Pancreas (tissue), 10 donors: ENCODE measurements at regions not wholly inside any gene's neighbourhood (a gene's known extent, or its start where the extent isn't known, plus 50 kb on each side); places are given as distances from the start of the nearest gene placed in this dataset.

Experiments
- ATAC-seq, 4 donors: fragments of 200-7000 bp; cut with Tn5 transposase; one replicate each; pipeline versions ENCODE4 v1.8.0 to v1.9.1; 2020; ENCODE audit warnings: mild to moderate bottlenecking in 4 of 4, moderate library complexity in 4 of 4
- DNase-seq, 6 donors: peaks; one replicate each; pipeline ENCODE4 v3.0.0-alpha.2; 2020
- FAIRE-seq: peaks from 2 replicates; lab custom pipeline; 2012; peaks lifted over from hg19 to GRCh38; lab: Jason Lieb, UNC
- H3K27ac ChIP-seq, 4 donors: fragments of 200-600 bp; sonication (generic); 1 replicate in 3 of 4; 2 replicates in 1 of 4; pipeline versions ENCODE4 v1.5.0 to v1.8.0; 2020
- H3K27me3 ChIP-seq, 4 donors: fragments of 200-600 bp; one replicate each; pipeline ENCODE4 v1.8.0; 2021
- H3K36me3 ChIP-seq, 3 donors: fragments of 200-600 bp; sonication (generic) in 1 of 3; one replicate each; pipeline versions ENCODE4 v1.5.0 to v1.8.0; 2020 to 2021
- H3K4me1 ChIP-seq, 3 donors: fragments of 200-600 bp; one replicate each; pipeline ENCODE4 v1.8.0; 2021
- H3K4me3 ChIP-seq, 4 donors: fragments of 200-600 bp; sonication (generic) in 2 of 4; one replicate each; pipeline versions ENCODE4 v1.5.0 to v1.8.0; 2020 to 2021
- H3K9me3 ChIP-seq, 4 donors: fragments of 200-600 bp; one replicate each; pipeline ENCODE4 v1.8.0; 2021
- CTCF ChIP-seq, 4 donors: fragments of 200-600 bp; sonication (generic) in 3 of 4; IDR thresholded peaks; one replicate each; pipeline versions ENCODE4 v1.5.0 to v1.8.0; 2021; ENCODE audit warnings: antibody characterized with exemption in 4 of 4
- WGBS, 2 donors: extraction: QIAGEN DNeasy Blood & Tissue Kit; methylation state at CpG; one replicate each; pipeline ENCODE4 v1.1.7; 2013; 5-methylcytosine and 5-hydroxymethylcytosine counted together
- intact Hi-C, 3 donors: fragments of 100-400 bp; cut with DNase I; formaldehyde crosslinking; loops; one replicate each; pipeline versions ENCODE4 v1.11.1 to v1.14.2; 2022
- donor health status: healthy with polysubstance abuse.
- donor health status: DM: no; HTN: no; CAD: no; lungs with moderate emphysema.
- donor health status: DM: no; HTN: no; CAD: no.
- donor health status: control.
- donor health status: control.
- donor health status: Bipolar disorder and iron deficiency.
- donor health status: DM: yes; HTN: yes; CAD: no.
- donor health status: DM: no; HTN: no; CAD: no.
- donor health status: DM: no; HTN: no; CAD: no.
- donor health status: DM: yes; HTN: yes; CAD: no.

DNA sequence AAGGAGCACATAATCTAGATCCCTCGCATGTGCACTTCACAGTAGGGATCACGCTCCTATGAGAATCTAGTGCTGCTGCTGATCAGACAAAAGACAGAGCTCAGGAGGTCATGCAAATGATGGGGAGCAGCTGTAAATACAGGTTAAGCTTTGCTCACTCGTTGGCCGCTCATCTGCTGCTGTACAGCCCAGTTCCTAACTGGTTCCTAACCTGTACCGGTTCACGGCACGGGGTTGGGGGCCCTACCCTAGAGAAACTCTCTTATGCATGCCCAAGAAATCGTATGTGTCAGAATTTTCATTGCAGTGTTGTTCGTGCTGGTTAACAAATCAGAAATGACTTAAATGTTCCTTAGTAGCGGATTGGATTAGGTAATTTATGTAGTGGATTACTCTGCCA lies 116.1 kb downstream of the CDH26 start:
- Histone ChIP-seq H3K4me1 (no peaks in the 10 kb centered on the region), H3K4me3 (no peak overlapping the region), H3K36me3 (no peaks in the 10 kb centered on the region), H3K27me3 (peaks cover 0 to 8% (median 3%) of the 10 kb centered on the region in 4 donors), H3K27ac (no peak overlapping the region), H3K9me3 (no peaks in the 10 kb centered on the region)
- ATAC-seq (no peak), DNase-seq (no peak), FAIRE-seq (no peak)
- TF ChIP-seq CTCF (IDR thresholded peaks at IDR 0.05): no peak
- intact Hi-C loops: no loop called here
- 62 to 79% methylated on average over 10 of the region's 10 CpGs for WGBS, 2 donors

DNA sequence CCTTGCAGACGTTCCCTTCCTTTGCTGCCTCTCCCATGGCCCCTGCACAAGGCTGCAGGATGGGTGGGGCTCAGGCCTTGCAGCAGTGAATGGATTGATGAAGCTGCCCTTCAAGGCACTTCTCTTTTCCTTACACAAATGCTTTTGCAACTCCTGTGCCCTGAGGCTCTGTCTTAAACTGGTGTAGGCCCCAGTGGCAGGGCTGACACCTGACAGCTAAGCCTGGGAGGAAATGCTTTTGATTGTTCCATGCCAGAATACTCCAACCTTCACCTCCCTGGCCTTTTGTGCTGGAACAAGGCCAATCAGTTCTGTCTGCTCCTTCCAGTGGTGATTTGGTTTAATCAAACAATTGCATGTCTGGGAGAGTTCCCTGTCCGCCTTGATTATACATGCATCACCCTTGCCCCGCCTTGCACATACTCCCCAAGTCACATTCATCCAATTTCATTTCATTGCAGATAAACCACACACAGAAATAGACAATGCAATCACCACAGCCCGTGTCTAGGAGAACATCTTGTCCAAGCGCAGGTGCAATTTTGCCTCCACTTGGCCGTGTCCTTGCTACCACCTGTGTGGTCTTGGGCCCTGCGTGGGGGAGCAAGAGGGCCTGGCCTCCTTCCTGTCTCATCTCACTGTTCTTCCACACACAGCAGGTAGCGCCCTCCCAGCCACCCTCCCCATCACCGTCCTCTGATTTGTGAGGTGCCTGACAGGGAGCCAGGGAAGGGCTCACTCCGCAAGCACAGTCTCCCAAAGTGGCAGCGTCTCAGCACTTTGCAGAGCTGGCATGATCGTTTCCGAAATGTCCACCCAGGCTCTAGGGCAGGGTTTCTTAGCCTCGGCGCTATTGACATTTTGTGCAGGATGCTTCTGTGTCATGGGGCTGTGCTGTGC lies 120.4 kb downstream of the CDH26 start:
- Histone ChIP-seq H3K36me3 (no peaks in the 10 kb centered on the region), H3K27me3 (no peaks in the 10 kb centered on the region), H3K4me1 (no peaks in the 10 kb centered on the region), H3K27ac (no peak overlapping the region), H3K4me3 (no peak overlapping the region), H3K9me3 (no peaks in the 10 kb centered on the region)
- FAIRE-seq (no peak), DNase-seq (no peak), ATAC-seq (no peak)
- WGBS, 2 donors: 81 to 85% methylated on average over 15 of the region's 15 CpGs
- TF ChIP-seq CTCF (IDR thresholded peaks at IDR 0.05): no peak
- intact Hi-C loops: no loop called here

DNA sequence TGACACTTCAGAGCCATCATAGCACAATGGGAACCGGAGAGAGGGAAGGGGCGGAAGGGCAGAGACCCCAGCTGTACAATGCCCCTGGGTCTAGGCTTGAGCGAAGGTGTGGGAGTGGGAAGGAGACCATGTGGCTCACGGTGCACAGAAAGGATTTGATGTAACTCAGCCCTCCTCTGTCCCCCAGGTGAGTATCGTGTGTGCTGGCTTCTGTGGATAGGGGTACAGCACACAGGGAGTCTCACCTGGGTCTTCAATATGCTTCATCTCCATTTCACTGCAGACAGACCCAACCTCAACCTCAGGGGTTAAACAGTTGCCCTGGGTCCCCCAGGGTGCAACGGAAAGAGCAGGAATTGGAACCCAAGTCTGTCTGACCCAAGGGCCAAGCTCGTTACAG lies 122.2 kb downstream of the CDH26 start:
- intact Hi-C loops: no loop called here
- Histone ChIP-seq H3K9me3 (no peaks in the 10 kb centered on the region), H3K27me3 (no peaks in the 10 kb centered on the region), H3K27ac (no peak overlapping the region), H3K4me1 (no peaks in the 10 kb centered on the region), H3K36me3 (no peaks in the 10 kb centered on the region), H3K4me3 (no peak overlapping the region)
- ATAC-seq (no peak), DNase-seq (no peak), FAIRE-seq (no peak)
- 52 to 73% methylated on average over 7 of the region's 7 CpGs for WGBS, 2 donors
- TF ChIP-seq CTCF (IDR thresholded peaks at IDR 0.05): no peak

- no peak for TF ChIP-seq CTCF (IDR thresholded peaks at IDR 0.05)
- DNase-seq: no peak
- Histone ChIP-seq H3K27me3 (peaks cover 0 to 14% (median 2%) of the 10 kb centered on the region in 4 donors), H3K36me3 (no peaks in the 10 kb centered on the region), H3K9me3 (no peaks in the 10 kb centered on the region), H3K27ac (no peak overlapping the region), H3K4me3 (no peak overlapping the region), H3K4me1 (no peaks in the 10 kb centered on the region)
- no peak for FAIRE-seq
- no peak for ATAC-seq
- intact Hi-C loops: no loop called here
- WGBS, 2 donors: 56 to 74% methylated on average over 9 of the region's 9 CpGs
Observed at GRCh38 chr20:60085551-60086132, 127.4 kb downstream of the CDH26 start.
